C4-2B (cell line): ENCODE measurements at regions not wholly inside any gene's neighbourhood (a gene's known extent, or its start where the extent isn't known, plus 50 kb on each side); places are given as distances from the start of the nearest gene placed in this dataset.
A peak's percentile ranks its signal among the peaks of the same experiment; 100 is the strongest.
"Not testable (repeated sequence)": the region's sequence is repeated elsewhere in the genome, so short reads cannot be mapped to it uniquely, and the experiment has no call there.

Experiments
- H3K27ac ChIP-seq: fragments of 450-650 bp; 2 replicates; pipeline ENCODE4 v1.5.1; 2017
- CTCF ChIP-seq: fragments of 450-650 bp; conservative IDR thresholded peaks from 2 replicates; pipeline ENCODE4 v1.5.1; 2017; ENCODE audit warnings: mild to moderate bottlenecking
- ZFX ChIP-seq: fragments of 450-650 bp; IDR thresholded peaks from 2 replicates; pipeline ENCODE4 v1.6.1; 2017

- H3K27ac ChIP-seq, result not testable (repeated sequence)
- TF ChIP-seq CTCF, result peak; percentile 25
Measured at GRCh38 chr4:189589201-189589600, 351.5 kb upstream of the FRG1 start.

GRCh38 chr4:189592890-189593289 is 347.8 kb upstream of the FRG1 start:
- H3K27ac ChIP-seq, result no peak overlapping the region
- no peak for TF ChIP-seq CTCF
- no peak for TF ChIP-seq ZFX

- H3K27ac ChIP-seq, result no peak overlapping the region
- TF ChIP-seq ZFX (no peak), CTCF (no peak)
Measured at GRCh38 chr4:189597341-189597740, 343.3 kb upstream of the FRG1 start.

- TF ChIP-seq CTCF (no peak), ZFX (no peak)
- H3K27ac ChIP-seq, result no peak overlapping the region
Measured at GRCh38 chr4:189600264-189600663, 340.4 kb upstream of the FRG1 start.

- H3K27ac ChIP-seq, result no peak overlapping the region
- TF ChIP-seq CTCF (no peak), ZFX (no peak)
Measured at GRCh38 chr4:189600718-189601435, 339.8 kb upstream of the FRG1 start.

GRCh38 chr4:189602827-189603226 is 337.8 kb upstream of the FRG1 start:
- not testable (repeated sequence) for H3K27ac ChIP-seq

GRCh38 chr4:189610571-189610970 is 330.1 kb upstream of the FRG1 start:
- not testable (repeated sequence) for H3K27ac ChIP-seq

GRCh38 chr4:189613207-189613606 is 327.5 kb upstream of the FRG1 start:
- TF ChIP-seq ZFX (no peak), CTCF (no peak)
- no peak overlapping the region for H3K27ac ChIP-seq
